GM18517 (cell line): ENCODE measurements at regions not wholly inside any gene's neighbourhood (a gene's known extent, or its start where the extent isn't known, plus 50 kb on each side); places are given as distances from the start of the nearest gene placed in this dataset.
"Not testable (repeated sequence)": the region's sequence is repeated elsewhere in the genome, so short reads cannot be mapped to it uniquely, and the experiment has no call there.

Experiments used
- ATAC-seq: cut with Tn5 transposase; IDR thresholded peaks from one replicate; pipeline ENCODE4 v1.9.1; 2021; ENCODE audit warnings: mild to moderate bottlenecking, moderate library complexity; ENCODE audit not compliant: unreplicated experiment

DNA sequence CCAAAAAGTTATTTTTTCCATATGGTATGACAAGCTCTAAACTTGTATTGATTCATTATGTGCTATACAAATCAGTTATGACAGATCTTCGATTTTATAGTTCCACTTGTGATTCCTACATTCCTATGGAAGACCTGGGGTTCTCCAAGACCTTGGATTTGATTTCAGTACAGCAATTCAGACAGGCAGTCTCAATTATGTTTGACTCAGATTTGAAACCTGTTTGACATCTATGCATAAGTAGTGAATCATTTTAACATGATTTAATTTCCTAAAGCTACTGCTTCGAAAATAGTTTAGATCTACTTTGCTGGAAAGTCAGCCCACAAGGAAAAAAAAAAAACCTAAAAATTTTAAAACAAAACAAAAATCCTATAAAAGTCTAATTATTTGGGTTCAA is 820.4 kb downstream of the LUZP2 start:
- no peak for ATAC-seq

DNA sequence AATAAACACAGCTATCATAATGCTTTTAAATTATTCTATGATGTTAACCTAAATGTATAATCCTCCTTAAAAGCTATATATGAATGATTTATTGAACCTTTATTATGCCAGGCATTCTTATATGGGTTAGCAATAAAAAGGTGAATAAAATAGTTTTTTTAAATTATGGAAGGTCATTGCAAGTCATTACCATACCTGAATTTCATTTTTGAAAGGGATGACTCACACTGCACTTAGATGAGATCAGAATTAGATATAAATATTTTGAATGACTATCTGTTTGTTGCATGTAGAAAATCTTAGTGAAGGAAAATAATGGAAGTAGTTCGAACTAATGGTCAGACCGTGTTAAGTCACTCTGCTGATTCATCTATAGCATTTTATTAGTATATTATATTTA is 822.3 kb downstream of the LUZP2 start:
- no peak for ATAC-seq

DNA sequence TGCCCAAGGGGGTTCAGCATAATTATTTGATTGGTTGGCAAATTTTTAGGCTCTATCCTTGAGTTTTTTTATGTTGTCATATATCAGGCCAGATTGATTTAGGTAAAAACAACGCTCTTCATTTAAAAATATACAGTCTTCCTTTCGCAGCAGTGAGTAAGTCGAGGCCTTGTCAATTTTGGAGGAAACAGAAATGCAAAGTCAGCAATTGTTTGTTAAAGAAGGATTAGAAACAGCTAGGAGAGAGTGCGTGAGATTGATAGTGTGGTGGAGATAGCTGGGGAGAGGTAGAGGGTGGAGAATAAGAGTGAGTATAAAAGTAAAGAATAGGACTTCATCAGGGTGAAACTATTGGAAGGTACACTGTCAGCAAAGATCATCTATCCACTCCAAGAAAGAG is 830.8 kb downstream of the LUZP2 start:
- no peak for ATAC-seq

DNA sequence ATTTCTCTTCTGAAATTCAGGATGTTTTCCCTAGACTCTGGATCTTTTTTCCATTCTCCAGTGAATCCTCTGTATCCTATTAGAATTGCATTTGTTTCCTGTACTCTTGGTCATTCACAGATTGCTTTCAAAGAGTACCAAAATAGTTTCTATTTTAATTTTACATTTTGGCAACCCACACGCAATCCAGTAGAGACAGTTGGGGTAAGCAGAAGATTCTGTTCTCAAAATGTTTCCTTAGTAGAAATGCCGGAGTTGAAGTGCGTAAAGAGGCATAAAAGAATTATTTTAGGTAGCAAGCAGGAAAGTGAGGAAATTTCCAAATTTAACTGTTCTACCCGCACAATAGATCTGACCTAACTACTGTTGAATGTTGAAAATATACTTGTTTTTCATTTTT is 842.4 kb downstream of the LUZP2 start:
- ATAC-seq: no peak

DNA sequence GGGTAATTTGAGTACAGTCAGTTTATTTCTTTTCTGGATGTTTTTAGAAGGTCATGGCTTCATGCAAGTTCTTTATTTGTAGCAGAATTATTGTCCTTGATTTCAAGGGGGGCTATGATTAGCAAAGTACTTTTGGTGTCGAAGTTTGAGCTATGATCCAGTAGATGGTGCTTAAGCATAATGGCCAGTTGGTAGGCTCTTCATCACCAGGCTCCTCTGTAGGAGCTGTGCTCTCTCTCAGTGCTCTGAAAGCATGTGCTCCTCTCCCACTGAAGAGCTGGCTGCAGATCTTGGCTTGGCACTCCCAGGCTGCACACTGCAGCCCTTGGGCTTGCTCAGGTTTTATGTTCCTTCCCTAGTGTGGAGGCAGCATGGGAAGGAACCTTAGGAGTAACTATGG is 852.7 kb downstream of the LUZP2 start:
- ATAC-seq: no peak

DNA sequence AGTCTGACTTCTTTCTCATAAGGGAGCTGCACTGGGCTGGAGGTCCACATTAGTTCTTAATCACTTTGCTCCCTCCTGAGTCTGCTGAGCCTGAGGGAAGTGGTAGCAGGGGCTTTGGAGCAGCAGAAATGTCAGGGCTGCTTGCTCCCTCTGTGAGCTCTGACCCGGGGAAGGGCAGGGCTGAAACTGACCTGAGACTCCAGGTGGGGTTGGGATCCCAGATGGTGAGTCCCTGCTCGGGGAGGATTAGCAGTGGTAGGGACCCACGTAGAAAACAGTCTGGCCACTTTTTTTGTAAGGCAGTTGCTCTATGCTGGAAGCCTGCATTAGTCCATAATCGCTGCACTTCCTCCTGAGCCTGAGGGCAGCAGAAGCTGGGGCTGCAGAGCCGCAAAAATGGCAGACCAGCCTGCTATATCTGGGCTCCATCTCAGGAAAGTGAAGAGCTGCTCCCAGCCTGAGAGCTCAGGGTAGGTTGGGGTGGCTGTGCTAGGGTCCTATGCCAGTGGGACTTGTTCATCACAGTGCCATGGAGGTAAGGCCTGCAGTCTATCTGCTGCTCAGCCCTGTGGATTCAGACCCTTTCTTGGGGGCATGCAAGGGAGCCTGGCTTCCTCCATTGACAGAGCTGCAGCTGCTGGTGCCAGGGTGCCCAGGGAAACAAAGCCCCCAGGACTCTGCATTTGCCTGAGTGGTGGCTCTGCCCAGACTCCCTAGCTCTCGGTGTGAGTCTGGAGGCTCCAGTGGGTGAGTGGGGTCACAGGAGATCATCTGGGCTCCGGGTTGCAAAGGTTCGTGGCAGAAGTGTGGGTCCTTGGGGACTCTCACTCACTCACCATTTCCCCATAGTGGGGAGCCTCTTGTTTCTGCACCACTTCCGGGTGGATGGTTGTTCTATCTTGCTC is 854.3 kb downstream of the LUZP2 start:
- ATAC-seq: no peak

DNA sequence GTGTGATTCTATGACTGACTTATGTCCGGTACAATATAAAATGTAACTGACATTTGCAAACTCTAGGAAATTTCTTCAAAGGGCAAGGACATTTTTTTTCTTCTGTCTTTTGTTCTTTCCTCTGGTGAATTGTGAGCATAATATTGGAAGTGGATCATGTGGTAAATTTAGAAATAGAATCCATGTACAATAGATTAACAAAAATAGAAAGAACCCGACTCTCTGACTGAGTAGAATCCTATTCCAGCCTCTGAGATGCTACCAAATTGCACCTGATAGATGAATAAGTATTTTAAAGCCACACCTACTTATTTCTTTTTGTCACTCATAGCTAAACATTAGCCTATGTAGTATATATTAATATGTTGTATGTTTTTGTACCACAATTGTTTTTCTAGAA is 860.3 kb downstream of the LUZP2 start:
- no peak for ATAC-seq

DNA sequence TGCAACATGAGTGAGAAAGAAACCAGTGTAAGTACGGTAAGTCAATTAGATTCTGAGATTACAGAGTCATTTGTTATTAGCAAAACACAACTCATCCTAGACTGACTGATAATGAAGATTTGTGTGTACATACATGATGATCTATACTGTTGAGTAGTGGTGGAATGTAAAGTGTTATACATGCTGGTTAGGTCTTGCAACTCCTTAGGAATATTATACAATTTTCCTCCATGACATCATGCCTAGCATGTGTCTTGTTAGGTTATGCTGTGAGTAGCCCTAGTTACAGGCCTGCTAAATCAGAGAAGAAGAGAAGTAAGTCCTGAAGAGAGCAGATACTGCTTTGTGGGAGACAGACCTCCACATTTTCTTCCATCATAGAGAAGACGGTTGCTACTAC is 880.6 kb downstream of the LUZP2 start:
- ATAC-seq: no peak

DNA sequence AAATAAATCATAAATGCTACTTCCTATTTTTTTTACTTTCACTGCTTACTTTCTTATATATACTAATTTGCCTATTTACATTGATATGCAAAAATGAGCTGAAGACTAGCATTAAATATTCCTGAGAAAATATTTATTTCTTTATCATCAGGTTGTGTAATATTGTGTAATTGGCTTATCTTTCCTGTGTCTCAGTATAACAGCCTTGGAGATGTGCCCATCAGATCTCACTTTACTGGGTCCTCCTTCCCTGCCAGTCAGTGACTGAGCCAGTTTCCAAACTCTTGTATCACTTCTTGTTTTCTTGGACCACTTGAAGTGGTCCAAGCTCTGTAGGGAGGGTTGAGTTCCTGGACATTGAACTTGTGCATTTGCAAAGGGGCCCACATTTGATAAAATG is 900.0 kb downstream of the LUZP2 start:
- ATAC-seq: no peak

DNA sequence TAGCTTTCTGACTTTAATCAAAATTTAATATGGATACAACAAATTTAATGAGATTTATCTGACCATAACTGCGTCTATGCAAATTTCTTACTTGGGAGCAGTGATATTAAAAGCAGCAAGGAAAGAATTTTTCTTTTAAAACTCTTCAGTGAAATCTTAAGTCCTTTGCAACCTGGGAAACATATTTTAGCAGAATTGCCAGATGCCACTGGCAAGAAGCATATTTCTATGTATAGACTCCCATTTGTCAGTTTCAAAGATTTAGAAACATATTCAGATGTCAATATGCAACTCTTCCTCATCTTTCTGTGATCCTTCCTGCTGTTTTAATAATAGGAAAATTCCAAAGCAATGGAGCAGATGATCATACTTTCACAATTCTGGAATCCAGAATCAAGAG is 911.3 kb downstream of the LUZP2 start:
- ATAC-seq: no peak

DNA sequence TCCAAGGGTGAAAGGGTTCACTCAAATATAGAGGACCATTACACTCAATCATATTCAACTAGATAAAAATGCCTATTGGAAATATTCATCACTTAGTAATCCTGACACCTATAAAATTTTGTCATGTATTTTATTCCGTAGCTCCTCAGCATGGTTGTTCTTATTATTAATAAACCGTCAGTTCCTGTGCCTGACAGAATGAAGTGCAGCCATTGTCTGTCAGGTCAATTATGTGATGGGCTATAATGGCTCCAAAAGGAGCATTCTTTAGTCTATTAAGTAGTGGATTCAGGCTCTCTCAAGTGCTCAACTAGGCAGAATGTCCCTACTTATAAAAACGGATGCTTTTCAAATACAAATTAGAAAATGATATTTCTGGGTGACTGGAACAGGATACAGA is 916.1 kb upstream of the ANO3 start:
- no peak for ATAC-seq

DNA sequence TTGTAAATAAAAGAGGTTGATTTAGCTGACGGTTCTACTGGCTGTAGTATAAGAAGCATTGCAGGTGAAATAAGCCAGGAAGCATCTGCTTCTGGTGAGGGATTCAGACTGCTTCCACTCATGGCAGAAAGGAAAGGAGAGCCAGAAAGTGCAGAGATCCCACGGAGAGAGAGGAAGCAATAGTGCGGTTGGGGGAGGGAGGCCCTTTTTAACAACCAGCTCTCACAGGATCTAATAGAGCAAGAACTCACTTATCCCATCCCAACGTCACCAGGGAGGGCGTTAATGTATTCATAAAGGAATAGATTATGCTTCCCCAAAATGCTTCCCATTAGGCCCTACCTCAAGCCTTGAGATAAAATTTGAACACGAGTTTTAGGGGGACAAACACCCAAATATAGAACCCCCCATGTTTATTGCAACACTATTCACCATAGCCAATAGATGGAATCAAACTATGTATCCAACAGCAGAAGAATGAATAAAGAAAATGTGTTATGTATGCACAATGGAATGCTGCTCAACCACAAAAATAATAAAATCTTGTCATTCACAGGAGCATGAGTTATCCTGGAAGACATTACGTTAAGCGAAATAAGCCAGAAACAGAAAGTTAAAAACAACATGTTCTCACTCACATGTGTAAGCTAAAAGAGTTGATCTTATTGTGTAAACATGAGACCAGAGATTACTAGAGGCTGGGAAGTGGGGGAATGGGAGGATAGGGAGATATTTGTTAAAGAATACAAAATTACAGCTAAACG is 908.3 kb upstream of the ANO3 start:
- no peak for ATAC-seq

DNA sequence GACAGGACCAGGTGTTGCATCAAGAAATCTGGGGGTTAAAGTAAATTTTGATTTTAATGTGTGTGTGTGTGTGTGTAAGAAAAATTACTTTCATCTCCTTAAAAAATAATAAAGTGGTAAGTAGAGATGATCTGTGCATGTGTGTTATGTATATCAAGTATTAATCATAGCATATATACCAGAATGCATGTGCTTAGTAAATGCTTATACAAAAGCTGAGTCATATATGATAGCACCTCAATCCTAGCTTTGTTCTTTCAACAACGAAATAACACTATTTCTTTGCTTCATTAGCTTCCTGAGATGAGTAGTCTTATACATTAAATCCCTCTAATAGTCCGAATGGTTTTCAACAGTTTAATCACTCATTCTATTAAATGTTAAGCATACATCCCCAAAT is 899.6 kb upstream of the ANO3 start:
- no peak for ATAC-seq

DNA sequence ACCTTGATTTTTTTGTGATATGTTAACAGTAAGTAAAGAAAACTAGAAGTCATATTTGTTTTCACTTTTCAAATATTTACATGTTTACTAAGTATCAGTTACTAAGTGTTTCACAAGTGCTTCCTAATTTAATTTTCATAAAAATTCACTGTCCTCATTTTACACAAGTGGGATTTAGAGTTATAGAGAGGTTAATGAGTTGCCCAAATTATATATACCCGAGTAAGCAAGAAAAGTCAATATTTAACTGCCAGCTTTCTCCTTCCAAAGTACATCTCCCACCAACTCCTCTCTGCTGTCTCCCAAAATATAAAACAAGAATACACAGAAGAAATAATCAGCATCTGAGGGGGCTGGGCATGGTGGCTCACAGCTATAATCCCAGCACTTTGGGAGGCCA is 896.7 kb upstream of the ANO3 start:
- no peak for ATAC-seq

DNA sequence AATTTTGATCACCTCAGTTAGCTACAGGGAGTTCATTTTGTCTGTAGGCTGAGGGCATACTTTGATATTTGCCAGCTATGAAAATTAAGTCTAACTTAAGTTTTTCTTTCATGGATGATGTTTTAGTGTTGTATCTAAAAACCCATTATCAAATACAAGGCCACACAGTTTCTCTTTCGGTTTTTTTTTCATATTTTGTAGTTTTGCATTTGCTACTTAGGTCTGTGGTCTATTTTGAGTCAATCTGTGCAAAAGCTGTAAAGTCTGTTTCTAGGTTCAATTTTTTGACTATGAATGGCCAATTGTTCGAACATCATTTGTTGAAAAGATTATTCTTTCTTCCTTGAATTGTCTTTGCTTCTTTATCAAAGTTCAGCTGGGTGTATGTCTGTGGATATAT is 895.6 kb upstream of the ANO3 start:
- ATAC-seq: no peak

DNA sequence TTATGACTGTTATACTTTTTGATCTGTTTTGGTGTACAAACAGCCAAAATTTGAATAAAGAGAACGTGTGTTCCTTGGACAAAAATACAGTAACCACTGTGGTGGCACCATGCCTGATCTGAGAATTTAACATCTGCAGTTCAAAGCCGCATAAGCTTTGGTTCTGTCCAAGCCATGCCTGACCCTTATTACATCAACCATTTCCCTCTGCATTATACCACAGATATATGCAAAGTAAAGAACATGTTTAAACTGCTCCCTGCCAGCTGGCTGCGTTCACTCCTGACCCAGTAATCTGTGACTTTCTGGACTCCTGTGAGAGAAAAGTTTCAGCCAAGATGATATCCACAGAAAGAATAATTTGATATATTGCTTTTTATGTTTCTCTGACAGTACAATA is 890.5 kb upstream of the ANO3 start:
- ATAC-seq: no peak

DNA sequence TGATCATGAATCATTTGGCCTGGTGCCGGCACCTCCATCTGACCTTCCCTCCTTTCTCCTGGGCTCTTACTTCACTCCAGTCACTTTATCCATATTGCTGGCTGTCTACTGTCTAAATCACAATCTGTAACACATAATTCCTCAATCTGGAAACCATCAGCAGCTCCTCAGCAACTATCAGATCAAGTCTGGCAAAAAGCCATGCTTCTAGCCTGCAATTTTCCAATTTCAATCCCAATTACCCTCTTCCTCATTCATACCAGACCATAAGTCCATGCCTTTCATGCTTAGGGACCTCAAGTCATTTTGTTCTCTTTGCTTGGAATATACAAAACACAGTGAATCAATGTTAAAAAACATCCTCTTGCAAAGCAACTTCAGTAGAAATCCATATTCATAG is 882.8 kb upstream of the ANO3 start:
- ATAC-seq: no peak

DNA sequence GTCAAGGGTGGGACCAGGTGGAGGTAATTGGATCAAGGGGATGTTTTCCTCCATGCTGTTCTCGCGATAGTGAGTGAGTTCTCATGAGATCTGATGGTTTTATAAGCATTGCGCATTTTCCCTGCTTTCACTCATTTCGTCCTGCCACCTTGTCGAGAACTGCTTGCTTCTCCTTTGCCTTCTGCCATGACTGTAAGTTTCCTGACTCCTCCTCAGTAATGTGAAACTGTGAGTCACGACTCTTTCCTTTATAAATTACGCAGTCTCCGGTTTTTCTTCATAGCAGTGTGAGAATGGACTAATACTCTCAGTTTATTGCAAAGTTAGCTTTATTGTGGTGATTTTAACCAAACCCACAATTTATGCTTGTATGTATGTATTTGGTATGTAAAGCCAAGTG is 878.5 kb upstream of the ANO3 start:
- ATAC-seq: no peak

DNA sequence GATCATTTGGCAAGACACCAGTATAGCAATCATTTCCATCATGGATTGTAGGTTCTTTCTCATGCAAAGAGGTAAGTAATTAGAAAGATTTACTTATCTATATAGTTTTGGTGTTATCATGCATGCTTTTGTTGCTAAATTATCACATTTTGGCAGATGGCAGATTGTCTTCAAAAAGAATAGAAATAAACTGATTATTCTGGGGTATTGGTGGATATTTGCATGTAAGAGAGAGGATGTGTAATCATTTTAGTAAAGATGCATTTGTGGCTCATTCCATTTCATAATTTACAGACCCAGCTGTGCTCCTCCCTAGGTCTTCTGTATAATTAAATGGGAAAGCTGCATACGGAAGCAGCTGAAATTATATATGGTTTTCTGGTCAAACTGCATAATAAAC is 875.7 kb upstream of the ANO3 start:
- no peak for ATAC-seq

DNA sequence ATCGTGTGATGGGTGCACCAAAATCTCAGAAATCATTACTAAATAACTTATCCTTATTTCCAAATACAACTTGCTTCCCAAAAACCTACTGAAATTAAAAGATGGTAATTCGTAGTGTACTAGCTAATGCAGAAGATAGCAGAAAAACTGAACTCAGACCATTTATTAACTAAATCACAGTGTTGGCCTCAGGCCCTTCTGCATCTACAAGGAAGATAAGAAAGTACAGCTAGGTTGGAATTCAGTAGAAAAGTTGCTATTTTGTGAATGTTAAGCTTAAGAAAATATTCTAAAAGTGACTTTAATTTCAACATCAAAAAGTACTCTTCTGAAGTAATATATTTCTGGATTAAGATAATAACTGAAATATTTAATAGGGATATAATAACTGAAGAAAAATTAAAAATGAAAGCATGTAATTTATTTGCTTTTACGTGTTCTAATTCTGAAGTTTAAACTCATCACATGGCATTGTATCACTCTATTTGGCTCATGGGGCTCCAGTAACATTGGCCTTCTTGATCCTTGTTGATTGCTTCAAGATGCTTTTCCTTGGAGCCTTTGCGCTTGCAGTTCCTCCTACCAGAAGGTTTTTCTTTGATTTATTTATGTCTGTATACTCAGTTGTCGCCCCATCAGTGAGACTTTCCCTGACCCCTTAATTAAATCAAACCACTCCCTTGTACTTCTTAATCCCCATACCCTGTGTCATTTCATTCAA is 847.9 kb upstream of the ANO3 start:
- no peak for ATAC-seq

DNA sequence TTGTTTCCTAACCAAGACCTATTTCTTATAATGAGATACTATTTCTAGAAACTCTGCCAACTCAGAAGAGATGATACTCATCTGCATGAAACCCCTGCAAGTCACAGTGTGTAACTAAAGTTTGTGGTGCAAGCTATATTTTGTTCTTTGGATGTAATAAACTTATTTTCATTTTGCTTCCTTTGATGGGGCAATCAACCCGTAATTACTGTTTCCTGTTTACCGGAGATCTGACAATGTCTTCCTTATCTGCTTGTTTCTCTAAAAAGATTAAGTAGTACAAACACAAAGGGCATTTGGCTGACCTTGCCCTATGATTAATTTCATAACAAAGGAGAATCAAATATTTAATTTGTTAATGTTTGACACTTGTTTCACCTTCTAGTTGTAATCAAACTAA is 846.6 kb upstream of the ANO3 start:
- no peak for ATAC-seq

DNA sequence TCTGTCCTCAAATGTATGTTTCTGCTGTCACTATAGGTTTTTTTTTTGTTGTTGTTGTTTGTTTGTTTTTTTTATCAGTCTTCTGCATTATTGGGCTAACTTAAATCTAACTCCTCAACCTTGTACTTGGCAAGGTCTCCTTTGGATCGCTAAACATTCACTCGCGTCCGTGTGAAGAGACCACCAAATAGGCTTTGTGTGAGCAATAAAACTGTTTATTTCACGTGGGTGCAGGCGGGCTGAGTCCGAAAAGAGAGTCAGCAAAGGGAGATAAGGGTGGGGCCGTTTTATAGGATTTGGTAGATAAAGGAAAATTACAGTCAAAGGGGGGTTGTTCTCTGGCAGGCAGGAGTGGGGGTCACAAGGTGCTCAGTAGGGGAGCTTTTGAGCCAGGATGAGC is 845.6 kb upstream of the ANO3 start:
- not testable (repeated sequence) for ATAC-seq
